ENCODE measurements at regions not wholly inside any gene's neighbourhood (a gene's known extent, or its start where the extent isn't known, plus 50 kb on each side); places are given as distances from the start of the nearest gene placed in this dataset.

DNA sequence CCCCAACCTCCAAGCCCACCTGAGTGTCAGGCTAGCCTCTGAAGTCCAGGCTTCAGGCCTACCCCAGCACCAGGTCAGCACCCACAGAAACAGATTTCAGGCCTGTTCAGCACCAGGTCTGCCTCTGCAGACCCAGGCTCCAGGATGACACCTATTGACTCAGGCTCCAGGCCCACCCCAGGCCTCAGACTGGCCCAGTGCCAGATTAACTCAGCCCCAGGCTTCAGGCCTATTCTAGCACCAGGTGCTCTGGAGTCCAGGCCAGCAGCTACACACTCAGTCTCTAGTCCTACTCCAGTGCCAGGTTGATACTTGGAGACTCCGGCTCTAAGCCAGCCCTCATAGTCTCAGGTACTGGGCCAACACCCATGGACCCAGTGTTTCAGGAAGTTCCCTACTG is 541.7 kb upstream of the PBX1 start:
- H3K9ac ChIP-seq (ENCODE audit: low read length): no peak overlapping the region
- POLR2A ChIA-PET: no interaction called here
- TF ChIP-seq, protein P1, sequence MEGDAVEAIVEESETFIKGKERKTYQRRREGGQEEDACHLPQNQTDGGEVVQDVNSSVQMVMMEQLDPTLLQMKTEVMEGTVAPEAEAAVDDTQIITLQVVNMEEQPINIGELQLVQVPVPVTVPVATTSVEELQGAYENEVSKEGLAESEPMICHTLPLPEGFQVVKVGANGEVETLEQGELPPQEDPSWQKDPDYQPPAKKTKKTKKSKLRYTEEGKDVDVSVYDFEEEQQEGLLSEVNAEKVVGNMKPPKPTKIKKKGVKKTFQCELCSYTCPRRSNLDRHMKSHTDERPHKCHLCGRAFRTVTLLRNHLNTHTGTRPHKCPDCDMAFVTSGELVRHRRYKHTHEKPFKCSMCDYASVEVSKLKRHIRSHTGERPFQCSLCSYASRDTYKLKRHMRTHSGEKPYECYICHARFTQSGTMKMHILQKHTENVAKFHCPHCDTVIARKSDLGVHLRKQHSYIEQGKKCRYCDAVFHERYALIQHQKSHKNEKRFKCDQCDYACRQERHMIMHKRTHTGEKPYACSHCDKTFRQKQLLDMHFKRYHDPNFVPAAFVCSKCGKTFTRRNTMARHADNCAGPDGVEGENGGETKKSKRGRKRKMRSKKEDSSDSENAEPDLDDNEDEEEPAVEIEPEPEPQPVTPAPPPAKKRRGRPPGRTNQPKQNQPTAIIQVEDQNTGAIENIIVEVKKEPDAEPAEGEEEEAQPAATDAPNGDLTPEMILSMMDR (IDR thresholded peaks at IDR 0.05 in 2 of 3, conservative IDR thresholded peaks at IDR 0.05 in 1 of 3; ENCODE audit: borderline replicate concordance in 1 of 3, insufficient read depth in 1 of 3, low read depth in 2 of 3, low read length in 2 of 3): no peak
- no peak for TF ChIP-seq RAD21 (IDR thresholded peaks at IDR 0.05; ENCODE audit: low read depth)
- TF ChIP-seq ELF1 (IDR thresholded peaks at IDR 0.05; ENCODE audit: borderline replicate concordance, low read depth): no peak

DNA sequence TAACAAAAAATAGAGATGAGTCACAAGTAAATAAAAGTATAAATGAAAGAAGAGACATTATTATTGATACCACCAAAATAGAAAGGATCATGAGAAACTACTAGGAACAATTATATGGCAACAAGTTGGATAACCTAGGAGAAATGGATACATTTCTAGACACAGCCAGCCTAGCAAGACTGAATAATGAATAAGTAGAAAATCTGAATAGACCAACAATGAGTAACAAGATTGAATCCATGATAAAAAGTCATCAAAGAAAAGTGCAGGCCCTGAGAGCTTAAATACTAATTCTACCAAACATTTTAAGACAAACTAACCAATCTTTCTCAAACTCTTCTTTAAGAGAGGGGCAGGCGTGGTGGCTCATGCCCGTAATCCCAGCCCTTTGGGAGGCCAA is 538.6 kb upstream of the PBX1 start:
- ATAC-seq: no peak
- TF ChIP-seq SIN3A (IDR thresholded peaks at IDR 0.05; ENCODE audit: low read depth) (no peak), EZH2phosphoT487 (IDR thresholded peaks at IDR 0.05; ENCODE audit: borderline replicate concordance) (no peak), YY1 (IDR thresholded peaks at IDR 0.05; ENCODE audit: extremely low read depth, insufficient replicate concordance, low read depth, low read length) (no peak), RAD21 (IDR thresholded peaks at IDR 0.05; ENCODE audit: low read depth) (no peak), JUND (IDR thresholded peaks at IDR 0.05) (no peak), EZH2 (IDR thresholded peaks at IDR 0.05) (no peak), EGR1 (IDR thresholded peaks at IDR 0.05; ENCODE audit: low read depth) (no peak), SRF (IDR thresholded peaks at IDR 0.05; ENCODE audit: low read depth) (no peak)
- TF ChIP-seq, protein P2, sequence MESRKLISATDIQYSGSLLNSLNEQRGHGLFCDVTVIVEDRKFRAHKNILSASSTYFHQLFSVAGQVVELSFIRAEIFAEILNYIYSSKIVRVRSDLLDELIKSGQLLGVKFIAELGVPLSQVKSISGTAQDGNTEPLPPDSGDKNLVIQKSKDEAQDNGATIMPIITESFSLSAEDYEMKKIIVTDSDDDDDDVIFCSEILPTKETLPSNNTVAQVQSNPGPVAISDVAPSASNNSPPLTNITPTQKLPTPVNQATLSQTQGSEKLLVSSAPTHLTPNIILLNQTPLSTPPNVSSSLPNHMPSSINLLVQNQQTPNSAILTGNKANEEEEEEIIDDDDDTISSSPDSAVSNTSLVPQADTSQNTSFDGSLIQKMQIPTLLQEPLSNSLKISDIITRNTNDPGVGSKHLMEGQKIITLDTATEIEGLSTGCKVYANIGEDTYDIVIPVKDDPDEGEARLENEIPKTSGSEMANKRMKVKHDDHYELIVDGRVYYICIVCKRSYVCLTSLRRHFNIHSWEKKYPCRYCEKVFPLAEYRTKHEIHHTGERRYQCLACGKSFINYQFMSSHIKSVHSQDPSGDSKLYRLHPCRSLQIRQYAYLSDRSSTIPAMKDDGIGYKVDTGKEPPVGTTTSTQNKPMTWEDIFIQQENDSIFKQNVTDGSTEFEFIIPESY (IDR thresholded peaks at IDR 0.05; ENCODE audit: extremely low read depth, insufficient replicate concordance, low read length): no peak
- TF ChIP-seq, protein P3, sequence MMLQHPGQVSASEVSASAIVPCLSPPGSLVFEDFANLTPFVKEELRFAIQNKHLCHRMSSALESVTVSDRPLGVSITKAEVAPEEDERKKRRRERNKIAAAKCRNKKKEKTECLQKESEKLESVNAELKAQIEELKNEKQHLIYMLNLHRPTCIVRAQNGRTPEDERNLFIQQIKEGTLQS (IDR thresholded peaks at IDR 0.05): no peak
- no peaks in the 10 kb centered on the region for H3K4me1 ChIP-seq (ENCODE audit: control insufficient read depth in 1 of 2, insufficient read depth in 2 of 2, low read length in 2 of 2)
- H3K9me3 ChIP-seq (ENCODE audit: control insufficient read depth in 1 of 2, insufficient read depth in 1 of 2, low read depth in 1 of 2, low read length in 2 of 2): no peaks in the 10 kb centered on the region
- intact Hi-C loops (cut with micrococcal nuclease): no loop called here
- no peaks in the 10 kb centered on the region for H4K20me1 ChIP-seq (ENCODE audit: insufficient read depth)
- H3K27me3 ChIP-seq (ENCODE audit: insufficient read depth, low read length): no peaks in the 10 kb centered on the region
- CTCF ChIA-PET: no interaction called here
- H3K27ac ChIP-seq (ENCODE audit: low read depth, low read length): no peak overlapping the region
- H3K4me2 ChIP-seq (ENCODE audit: low read length): no peak overlapping the region
- RAD21 ChIA-PET (ENCODE audit: low non-redundant PET in 1 of 2, low total read pairs in 2 of 2, uncharacterized antibody in 2 of 2, unreplicated experiment in 2 of 2): no interaction called here
- no peaks in the 10 kb centered on the region for H3K9me2 ChIP-seq (ENCODE audit: insufficient read depth)
- DNase-seq (ENCODE audit: low read depth, low spot score): no peak
- no peak overlapping the region for H2AFZ ChIP-seq (ENCODE audit: low read depth, low read length, poor library complexity, severe bottlenecking)
- no peaks in the 10 kb centered on the region for H3K36me3 ChIP-seq (ENCODE audit: control insufficient read depth in 1 of 2, insufficient read depth in 2 of 2, low read length in 2 of 2)
- no peak overlapping the region for H3K9ac ChIP-seq (ENCODE audit: low read length)
- H3K4me3 ChIP-seq (replicated peaks in 1 of 2; ENCODE audit: low read depth in 1 of 2, low read length in 2 of 2): no peak overlapping the region
- no peaks in the 10 kb centered on the region for H3K79me2 ChIP-seq (ENCODE audit: insufficient read depth, low read length)
- POLR2A ChIA-PET: no interaction called here
- no TSS peak for BruUV-seq (replicated peaks)

More for the DNA sequence above, 541.7 kb upstream of the PBX1 start:
- no peaks in the 10 kb centered on the region for H3K9me3 ChIP-seq (ENCODE audit: control insufficient read depth in 1 of 2, insufficient read depth in 1 of 2, low read depth in 1 of 2, low read length in 2 of 2)
- CTCF ChIA-PET: no interaction called here
- intact Hi-C loops (cut with micrococcal nuclease): no loop called here
- H3K79me2 ChIP-seq (ENCODE audit: insufficient read depth, low read length): no peaks in the 10 kb centered on the region
- BruUV-seq (replicated peaks): no TSS peak
- no peaks in the 10 kb centered on the region for H3K4me1 ChIP-seq (ENCODE audit: control insufficient read depth in 1 of 2, insufficient read depth in 2 of 2, low read length in 2 of 2)
- H2AFZ ChIP-seq (ENCODE audit: low read depth, low read length, poor library complexity, severe bottlenecking): no peak overlapping the region
- H3K4me3 ChIP-seq (replicated peaks in 1 of 2; ENCODE audit: low read depth in 1 of 2, low read length in 2 of 2): no peak overlapping the region
- H3K9me2 ChIP-seq (ENCODE audit: insufficient read depth): no peaks in the 10 kb centered on the region
- H3K27me3 ChIP-seq (ENCODE audit: insufficient read depth, low read length): no peaks in the 10 kb centered on the region
- RAD21 ChIA-PET (ENCODE audit: low non-redundant PET in 1 of 2, low total read pairs in 2 of 2, uncharacterized antibody in 2 of 2, unreplicated experiment in 2 of 2): no interaction called here
- H3K36me3 ChIP-seq (ENCODE audit: control insufficient read depth in 1 of 2, insufficient read depth in 2 of 2, low read length in 2 of 2): no peaks in the 10 kb centered on the region
- no peak overlapping the region for H3K4me2 ChIP-seq (ENCODE audit: low read length)
- DNase-seq (ENCODE audit: low read depth, low spot score) (no peak), ATAC-seq (no peak)
- H4K20me1 ChIP-seq (ENCODE audit: insufficient read depth): no peaks in the 10 kb centered on the region
- H3K27ac ChIP-seq (ENCODE audit: low read depth, low read length): no peak overlapping the region

All from HCT116 (cell line).